Activated naive CD4-positive, alpha-beta T cell treated with anti-CD3 and anti-CD28 coated beads, Interleukin-2, amount 50 U/mL, for 72 hours (primary cell): ENCODE measurements at regions not wholly inside any gene's neighbourhood (a gene's known extent, or its start where the extent isn't known, plus 50 kb on each side); places are given as distances from the start of the nearest gene placed in this dataset.

Source experiments
- ATAC-seq, 2 donors: fragments of 150-1000 bp; cut with Tn5 transposase; 2 replicates each; pipeline ENCODE4 v1.10.0; 2021; ENCODE audit warnings: mild to moderate bottlenecking in 2 of 2, moderate library complexity in 2 of 2
- DNase-seq, 2 donors: peaks; one replicate each; pipeline ENCODE4 v3.0.0; 2021 to 2022; ENCODE audit warnings: low spot score in 2 of 2
- H3K27ac Mint-ChIP-seq, 2 donors: one replicate each; pipeline ENCODE4 v1.8.0; 2022; ENCODE audit warnings: mild to moderate bottlenecking in 2 of 2, mixed read lengths in 2 of 2
- H3K36me3 Mint-ChIP-seq, 2 donors: one replicate each; pipeline ENCODE4 v1.8.0; 2022; ENCODE audit warnings: mixed read lengths in 2 of 2
- H3K9me3 Mint-ChIP-seq, 2 donors: one replicate each; pipeline ENCODE4 v1.8.0; 2022; ENCODE audit warnings: mixed read lengths in 2 of 2

DNA sequence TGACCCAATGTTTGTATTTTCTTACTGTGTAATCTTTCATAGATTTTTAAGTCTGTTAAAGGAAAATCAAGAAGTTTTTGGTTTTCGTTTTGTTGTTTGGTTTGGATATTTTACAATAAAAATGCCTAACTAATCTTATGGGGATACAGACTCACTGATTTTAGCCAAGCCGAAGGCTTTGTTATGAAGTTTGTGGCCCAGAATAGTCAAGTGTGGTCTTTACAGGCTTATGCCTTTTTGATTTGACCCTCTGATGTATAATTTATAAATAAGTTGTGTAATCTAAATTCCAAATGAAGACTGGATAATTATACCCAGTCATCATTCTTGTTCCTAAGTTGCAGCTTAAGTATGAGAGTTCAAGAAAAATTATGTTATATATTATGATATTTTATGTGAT is 739.3 kb downstream of the ADGRL2 start:
- H3K36me3 Mint-ChIP-seq, result no peaks in the 10 kb centered on the region
- peaks cover 0 to 11% of the 10 kb centered on the region in 2 donors for H3K9me3 Mint-ChIP-seq
- ATAC-seq (no peak), DNase-seq (no peak)
- no peak overlapping the region for H3K27ac Mint-ChIP-seq

DNA sequence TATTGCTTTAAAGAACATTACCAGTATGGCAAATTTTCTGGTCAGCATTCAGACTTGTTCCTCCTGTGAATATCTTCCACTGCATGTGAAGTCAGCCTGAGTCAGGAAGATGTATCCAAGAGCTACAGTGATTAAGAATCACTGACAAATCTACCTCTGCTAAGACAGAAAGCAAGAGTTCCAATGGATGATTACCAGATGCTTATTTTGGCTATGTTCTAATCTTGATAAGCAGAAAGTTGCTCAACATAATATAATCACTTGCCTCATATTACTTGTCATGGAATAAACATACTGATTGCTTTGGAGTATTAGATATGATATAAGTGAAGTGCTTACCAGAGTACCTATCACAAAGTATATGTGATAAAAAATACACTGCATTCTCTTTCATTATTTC is 738.1 kb downstream of the ADGRL2 start:
- Mint-ChIP-seq H3K36me3 (no peaks in the 10 kb centered on the region), H3K27ac (no peak overlapping the region), H3K9me3 (peaks cover 0 to 11% of the 10 kb centered on the region in 2 donors)
- no peak for DNase-seq
- no peak for ATAC-seq

DNA sequence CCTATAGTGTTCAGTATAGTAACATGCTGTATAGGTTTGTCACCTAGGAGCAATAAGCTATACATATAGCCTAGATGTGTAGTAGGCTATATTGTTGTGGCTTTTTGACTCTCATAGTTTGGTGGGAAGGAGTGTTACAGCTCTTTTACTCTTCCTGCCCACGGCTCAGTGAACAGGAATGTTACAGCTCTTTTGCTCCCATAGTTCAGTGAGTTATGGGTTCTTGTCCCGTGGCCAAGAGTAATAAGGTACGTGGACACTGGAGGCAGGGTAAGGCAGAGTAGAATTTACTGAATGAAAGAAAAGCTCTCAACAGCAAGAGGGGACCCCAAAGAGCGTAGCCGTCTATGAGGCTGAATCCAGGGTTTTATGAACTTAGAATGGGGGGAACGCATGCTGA is 734.3 kb downstream of the ADGRL2 start:
- Mint-ChIP-seq H3K36me3 (peaks cover 0 to 6% of the 10 kb centered on the region in 2 donors), H3K27ac (no peak overlapping the region), H3K9me3 (peaks cover 4 to 6% of the 10 kb centered on the region in 2 donors)
- no peak for ATAC-seq
- DNase-seq, result no peak

DNA sequence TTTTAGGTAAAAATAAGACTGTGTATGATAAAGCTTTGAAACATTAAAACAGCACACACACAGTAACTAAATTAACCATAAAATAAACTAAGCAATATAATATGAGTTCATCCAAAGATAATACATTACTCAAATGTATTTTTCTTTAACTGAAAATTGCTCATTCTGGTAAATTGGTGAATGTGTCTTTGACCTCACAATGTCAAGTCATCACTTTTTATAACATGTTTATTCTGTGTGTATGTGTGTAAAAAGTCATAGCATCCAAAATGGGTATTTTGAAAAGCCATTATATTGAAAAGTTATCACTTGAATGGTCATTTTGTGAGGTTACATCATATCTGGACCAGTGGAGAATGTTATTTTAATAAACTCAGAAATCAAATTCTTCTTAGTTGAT is 724.6 kb downstream of the ADGRL2 start:
- DNase-seq, result no peak
- Mint-ChIP-seq H3K36me3 (no peaks in the 10 kb centered on the region), H3K9me3 (peaks cover 0 to 3% of the 10 kb centered on the region in 2 donors), H3K27ac (no peak overlapping the region)
- no peak for ATAC-seq

DNA sequence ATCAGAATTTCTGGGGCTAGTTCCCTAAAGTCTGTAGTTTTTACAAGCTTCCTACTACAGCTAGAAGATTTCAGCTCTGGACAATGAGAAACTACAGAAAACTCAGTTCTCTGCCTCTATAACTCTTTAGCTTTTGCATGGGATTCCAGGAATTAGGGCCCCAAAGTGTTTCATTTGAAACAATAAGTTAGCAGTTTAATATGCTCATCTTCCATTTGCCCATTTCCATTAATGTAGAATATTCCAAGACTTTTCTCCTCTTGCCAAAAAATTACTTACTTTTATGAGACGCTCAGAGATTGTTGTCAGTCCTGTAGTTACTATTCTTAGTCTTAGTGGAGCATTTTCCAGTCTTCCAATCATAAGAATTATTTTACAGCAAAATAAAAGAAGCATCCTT is 719.9 kb downstream of the ADGRL2 start:
- no peaks in the 10 kb centered on the region for H3K9me3 Mint-ChIP-seq
- no peak for DNase-seq
- H3K36me3 Mint-ChIP-seq, result no peaks in the 10 kb centered on the region
- ATAC-seq, result no peak
- H3K27ac Mint-ChIP-seq, result no peak overlapping the region

DNA sequence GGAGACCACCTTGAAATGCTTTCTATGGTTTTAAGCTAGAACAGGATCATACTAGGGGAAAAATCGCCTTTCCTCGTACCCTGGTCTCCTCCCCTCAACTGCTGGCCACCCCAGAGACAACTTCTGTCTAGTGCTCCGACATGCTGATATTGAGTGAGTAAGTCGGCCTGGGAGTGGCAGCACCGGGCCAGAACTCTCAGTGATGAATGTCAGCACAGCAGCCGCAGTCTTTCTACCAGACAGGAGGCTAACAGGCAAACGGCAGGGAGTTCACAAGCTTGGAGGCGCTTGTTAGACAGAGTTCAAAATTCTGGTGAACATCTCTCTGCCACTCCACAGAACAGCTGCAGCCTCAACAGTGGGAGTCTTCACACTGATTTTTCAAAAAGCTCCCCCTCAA is 716.9 kb downstream of the ADGRL2 start:
- ATAC-seq (no peak), DNase-seq (no peak)
- Mint-ChIP-seq H3K36me3 (no peaks in the 10 kb centered on the region), H3K27ac (no peak overlapping the region), H3K9me3 (no peaks in the 10 kb centered on the region)

DNA sequence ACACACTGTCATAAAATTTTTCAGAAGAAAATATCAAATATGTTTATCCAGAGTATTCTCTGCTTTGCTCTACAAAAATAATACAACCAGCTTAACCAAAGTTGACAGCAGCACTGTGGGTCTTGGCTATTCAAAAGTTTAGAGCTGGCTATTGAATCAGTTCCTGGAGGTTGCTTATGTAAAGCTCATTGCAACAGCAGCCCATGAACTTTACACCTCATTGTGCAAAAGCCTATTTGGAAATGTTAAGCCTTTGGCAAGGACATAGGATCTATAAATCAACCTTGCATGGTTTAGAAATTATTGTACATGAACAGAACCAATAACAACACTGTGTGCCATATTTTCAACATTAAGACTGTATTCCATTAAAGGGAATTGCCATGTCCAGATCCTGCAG is 714.9 kb downstream of the ADGRL2 start:
- DNase-seq, result no peak
- no peaks in the 10 kb centered on the region for H3K36me3 Mint-ChIP-seq
- H3K27ac Mint-ChIP-seq, result no peak overlapping the region
- no peak for ATAC-seq
- H3K9me3 Mint-ChIP-seq, result no peaks in the 10 kb centered on the region

DNA sequence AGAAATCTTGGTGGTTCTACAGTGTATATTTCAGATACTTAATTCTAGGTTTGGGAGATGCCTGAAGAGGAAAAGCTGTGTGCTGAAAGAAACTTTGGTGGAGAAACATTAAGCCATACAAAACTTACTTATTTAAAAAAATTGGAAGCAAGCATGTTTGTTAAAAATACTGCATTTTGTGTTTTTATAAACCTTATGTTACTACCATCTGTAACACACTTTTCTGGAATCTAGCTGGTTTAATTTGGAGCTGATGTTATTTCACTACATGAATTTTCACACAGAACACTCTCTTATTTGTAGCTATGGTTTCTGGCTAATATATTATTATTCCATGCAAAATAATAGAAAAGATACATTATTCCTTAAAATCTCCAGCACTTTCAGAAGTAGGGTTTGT is 710.7 kb downstream of the ADGRL2 start:
- Mint-ChIP-seq H3K27ac (no peak overlapping the region), H3K9me3 (no peaks in the 10 kb centered on the region), H3K36me3 (no peaks in the 10 kb centered on the region)
- ATAC-seq (no peak), DNase-seq (no peak)

DNA sequence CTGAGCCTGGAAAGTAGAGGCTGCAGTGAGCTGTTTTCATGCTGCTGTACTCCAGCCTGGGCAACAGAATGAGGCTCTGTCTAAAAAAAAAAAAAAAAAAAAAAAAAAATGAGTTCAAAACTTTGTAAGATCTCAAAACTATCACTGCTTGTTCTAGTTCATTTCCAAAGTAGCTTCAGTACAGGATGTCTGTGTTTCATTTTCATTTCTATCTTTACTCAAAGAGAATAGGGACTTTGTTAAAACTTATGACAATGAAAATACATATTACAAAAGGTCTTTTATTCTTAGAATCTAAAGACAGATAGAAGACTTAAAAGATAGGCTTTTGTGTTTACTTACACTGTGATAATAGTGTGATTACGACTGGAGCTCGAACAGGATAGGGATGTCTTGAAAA is 709.7 kb downstream of the ADGRL2 start:
- ATAC-seq, result no peak
- Mint-ChIP-seq H3K9me3 (no peaks in the 10 kb centered on the region), H3K27ac (no peak overlapping the region), H3K36me3 (no peaks in the 10 kb centered on the region)
- DNase-seq, result no peak

DNA sequence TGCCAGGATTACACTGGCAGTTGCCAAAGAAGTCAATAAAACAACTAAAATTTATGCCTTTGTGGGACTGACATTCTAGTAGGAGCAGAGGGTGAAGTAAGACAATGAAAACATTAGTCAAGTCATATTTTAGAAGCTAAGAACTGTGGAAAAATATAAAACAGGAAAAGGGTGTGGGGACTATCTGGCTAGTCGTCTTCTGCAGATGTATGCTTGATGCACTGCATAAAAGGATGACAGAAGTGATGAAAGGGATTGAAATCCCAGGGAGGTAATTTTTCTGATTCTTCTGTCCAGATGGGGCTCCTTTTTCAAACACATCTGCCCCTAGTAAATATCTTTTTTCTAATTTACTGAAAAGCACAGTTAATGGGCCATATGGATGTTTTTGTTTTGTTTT is 706.3 kb downstream of the ADGRL2 start:
- H3K36me3 Mint-ChIP-seq, result no peaks in the 10 kb centered on the region
- DNase-seq (no peak), ATAC-seq (no peak)
- no peak overlapping the region for H3K27ac Mint-ChIP-seq
- no peaks in the 10 kb centered on the region for H3K9me3 Mint-ChIP-seq

DNA sequence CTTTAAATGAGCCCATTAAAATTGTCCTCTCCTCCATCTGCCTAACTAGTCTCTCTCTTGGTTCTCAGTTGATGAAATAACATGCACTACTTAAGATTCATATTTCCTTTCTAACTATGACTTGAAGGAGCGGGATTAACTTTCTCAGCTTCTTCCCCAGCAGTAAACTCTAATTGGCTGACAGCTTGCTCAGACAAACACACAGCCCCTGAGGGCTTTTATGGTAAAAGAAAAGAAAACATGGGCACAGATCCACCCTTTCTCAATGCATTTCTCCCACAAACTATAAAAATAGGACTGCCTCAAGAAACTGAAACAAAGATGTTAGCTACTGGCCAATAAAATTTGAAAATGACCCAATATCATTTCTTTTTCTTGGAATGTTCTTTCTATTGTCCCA is 703.1 kb downstream of the ADGRL2 start:
- Mint-ChIP-seq H3K9me3 (no peaks in the 10 kb centered on the region), H3K36me3 (no peaks in the 10 kb centered on the region), H3K27ac (no peak overlapping the region)
- ATAC-seq (no peak), DNase-seq (no peak)

DNA sequence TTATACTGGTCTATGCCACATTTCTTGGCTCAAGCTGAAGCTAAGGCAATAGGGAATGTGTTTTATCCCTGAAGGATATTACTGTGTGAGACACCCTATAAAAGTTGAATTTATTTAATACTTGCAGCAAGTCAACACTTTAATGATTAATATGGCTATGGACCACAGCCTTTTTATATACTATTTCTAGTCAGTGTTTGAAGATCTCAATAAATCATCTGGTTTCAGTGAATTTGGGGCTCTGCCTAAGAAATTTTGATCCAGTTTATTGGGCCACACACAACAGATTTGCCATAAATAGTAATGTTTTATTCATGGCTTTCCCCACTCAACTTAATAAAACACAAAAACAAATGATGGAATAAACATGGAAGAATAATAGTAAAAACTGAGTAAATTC is 698.3 kb downstream of the ADGRL2 start:
- Mint-ChIP-seq H3K27ac (no peak overlapping the region), H3K9me3 (peaks cover 18 to 21% of the 10 kb centered on the region in 2 donors), H3K36me3 (peaks cover 10 to 14% of the 10 kb centered on the region in 2 donors)
- ATAC-seq, result no peak
- no peak for DNase-seq

DNA sequence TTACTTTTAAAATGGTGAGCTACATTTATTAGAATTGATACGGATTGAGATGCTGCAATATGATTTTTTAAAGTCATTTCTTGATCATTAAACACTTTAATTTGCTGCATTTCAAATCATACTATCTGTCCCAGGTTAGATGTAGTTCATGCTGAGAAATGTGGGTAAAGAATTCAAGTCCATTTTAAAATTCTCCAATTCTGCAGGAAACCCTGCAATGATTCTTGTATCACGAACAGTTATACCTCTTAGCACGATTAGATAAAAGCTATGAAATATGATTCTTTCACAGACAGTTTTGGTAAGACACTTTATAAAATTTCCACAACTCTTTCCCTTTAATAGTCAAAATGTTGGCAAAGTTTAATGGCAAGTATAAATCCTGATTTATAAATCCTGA is 693.4 kb downstream of the ADGRL2 start:
- no peak overlapping the region for H3K27ac Mint-ChIP-seq
- ATAC-seq (no peak), DNase-seq (no peak)
- H3K9me3 Mint-ChIP-seq, result peaks cover 18 to 29% of the 10 kb centered on the region in 2 donors
- peaks cover 10 to 14% of the 10 kb centered on the region in 2 donors for H3K36me3 Mint-ChIP-seq

DNA sequence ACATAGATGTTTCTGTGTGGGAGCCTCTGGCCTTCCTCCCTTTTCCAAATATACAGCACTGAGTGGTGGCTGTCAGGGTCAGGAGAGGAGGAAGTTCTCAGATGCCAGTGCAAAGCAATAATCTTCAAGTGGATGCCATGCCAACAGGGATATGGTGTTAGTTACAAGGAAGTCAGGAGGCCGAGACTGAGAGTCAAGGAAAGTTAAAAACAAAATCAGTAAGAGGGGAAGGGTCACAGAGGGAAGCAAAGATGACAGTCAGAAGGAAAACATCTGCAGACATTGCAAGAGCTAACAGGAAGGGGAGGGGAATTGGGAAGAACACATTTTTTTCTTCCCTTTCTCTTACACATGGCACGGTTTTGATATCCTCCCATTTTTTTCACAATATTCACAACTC is 691.4 kb downstream of the ADGRL2 start:
- peaks cover 7 to 14% of the 10 kb centered on the region in 2 donors for H3K36me3 Mint-ChIP-seq
- DNase-seq (no peak), ATAC-seq (no peak)
- peaks cover 14 to 26% of the 10 kb centered on the region in 2 donors for H3K9me3 Mint-ChIP-seq
- H3K27ac Mint-ChIP-seq, result no peak overlapping the region

DNA sequence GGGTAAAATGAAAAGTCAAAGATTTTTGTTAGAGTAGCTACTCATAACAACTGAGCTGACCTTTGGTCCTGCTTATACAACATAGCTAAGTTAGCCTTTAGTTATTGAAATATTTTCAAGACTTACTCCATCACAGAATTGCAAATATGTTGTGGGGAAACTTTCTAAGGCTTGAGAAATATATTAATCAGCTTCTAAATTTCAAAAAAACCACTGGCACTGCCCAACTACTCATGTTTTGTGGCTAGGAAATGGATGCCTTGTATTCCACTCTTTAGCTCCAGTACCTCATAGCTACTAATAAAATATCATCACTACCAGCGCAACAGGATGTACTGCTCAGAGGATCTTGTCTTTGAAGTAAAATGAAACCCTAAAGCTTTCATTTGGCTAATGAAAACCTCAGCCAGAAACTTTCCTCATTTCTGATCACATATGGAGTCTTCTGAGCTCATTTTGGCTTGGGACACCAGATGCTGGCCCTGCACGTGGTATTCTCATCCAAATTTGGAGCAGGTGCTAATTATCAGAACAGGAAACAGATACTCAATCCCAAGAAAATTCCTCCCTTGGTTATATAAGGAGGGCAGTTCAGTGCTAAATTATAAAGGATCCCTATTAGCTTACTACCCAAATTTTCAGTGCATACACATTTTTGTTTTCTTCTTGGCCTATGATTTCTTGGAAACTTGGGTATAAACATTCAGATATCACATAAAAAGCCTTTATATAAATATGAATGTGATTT is 690.7 kb downstream of the ADGRL2 start:
- DNase-seq, result no peak
- no peak for ATAC-seq
- peaks cover 10 to 22% of the 10 kb centered on the region in 2 donors for H3K9me3 Mint-ChIP-seq
- H3K27ac Mint-ChIP-seq, result no peak overlapping the region
- peaks cover 5 to 9% of the 10 kb centered on the region in 2 donors for H3K36me3 Mint-ChIP-seq

DNA sequence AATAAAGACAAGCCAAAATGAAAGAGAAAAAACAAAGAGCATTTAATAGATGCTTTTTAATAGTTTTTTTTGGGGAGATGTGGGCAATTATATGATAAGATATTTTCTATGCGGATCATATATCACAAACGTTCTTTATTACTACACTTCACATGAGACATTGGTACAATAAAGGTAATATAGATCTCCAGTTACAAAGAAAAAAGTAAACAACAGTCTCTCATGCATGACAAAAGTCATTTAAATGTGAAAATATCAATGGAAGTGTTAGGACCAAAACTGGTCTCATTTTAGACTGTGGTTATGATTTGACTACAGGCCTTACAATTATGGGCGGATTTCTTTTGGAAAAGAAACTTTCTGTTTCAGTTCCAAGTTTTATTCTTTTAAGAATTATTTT is 687.0 kb downstream of the ADGRL2 start:
- DNase-seq (no peak), ATAC-seq (no peak)
- no peak overlapping the region for H3K27ac Mint-ChIP-seq

DNA sequence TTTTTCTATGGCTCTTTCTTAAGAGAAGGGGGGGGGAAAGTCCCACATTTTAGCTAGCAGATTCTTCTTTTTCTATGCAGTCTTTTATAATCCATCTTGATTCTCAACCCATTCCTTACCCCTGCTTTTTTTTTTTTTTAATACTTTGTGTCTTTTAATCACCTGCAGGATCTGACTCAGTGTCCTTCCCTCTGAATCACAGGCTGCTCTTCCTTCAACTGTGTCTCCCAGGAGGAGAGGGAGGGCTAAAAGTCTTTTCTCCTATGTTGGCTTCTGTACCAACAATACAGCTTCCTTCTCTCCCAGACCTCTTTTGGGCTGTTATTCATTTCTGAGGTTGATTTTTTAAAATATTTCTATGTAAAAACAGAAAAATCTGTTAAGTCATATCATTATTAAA is 686.2 kb downstream of the ADGRL2 start:
- Mint-ChIP-seq H3K9me3 (peaks cover 0 to under 1% of the 10 kb centered on the region in 2 donors), H3K36me3 (no peaks in the 10 kb centered on the region), H3K27ac (no peak overlapping the region)
- ATAC-seq (no peak), DNase-seq (no peak)

More for the DNA sequence above, 687.0 kb downstream of the ADGRL2 start:
- Mint-ChIP-seq H3K36me3 (no peaks in the 10 kb centered on the region), H3K9me3 (peaks cover 0 to 4% of the 10 kb centered on the region in 2 donors)

DNA sequence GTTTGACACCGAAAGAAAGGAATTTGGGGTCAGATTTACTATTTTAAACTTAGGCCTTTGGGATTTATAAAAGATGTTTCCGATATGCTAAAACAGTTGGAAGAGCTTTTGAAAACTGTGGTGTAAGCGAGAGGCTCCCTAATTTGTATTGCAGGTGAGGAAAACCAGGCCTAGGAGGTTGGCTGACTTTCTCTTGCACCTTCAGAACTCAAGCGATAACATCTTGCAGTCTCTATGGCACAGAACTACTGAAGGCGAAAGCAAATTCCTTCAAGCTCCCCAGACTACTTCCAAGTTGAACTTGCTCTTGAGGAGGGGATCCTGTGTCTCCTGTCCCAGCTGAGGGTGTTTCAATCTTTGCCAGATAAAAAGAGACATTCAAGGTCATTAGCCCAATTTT is 685.7 kb downstream of the ADGRL2 start:
- Mint-ChIP-seq H3K9me3 (no peaks in the 10 kb centered on the region), H3K36me3 (no peaks in the 10 kb centered on the region), H3K27ac (no peak overlapping the region)
- no peak for DNase-seq
- no peak for ATAC-seq
